ENCODE measurements at regions not wholly inside any gene's neighbourhood (a gene's known extent, or its start where the extent isn't known, plus 50 kb on each side); places are given as distances from the start of the nearest gene placed in this dataset.

- TF ChIP-seq, protein P1, sequence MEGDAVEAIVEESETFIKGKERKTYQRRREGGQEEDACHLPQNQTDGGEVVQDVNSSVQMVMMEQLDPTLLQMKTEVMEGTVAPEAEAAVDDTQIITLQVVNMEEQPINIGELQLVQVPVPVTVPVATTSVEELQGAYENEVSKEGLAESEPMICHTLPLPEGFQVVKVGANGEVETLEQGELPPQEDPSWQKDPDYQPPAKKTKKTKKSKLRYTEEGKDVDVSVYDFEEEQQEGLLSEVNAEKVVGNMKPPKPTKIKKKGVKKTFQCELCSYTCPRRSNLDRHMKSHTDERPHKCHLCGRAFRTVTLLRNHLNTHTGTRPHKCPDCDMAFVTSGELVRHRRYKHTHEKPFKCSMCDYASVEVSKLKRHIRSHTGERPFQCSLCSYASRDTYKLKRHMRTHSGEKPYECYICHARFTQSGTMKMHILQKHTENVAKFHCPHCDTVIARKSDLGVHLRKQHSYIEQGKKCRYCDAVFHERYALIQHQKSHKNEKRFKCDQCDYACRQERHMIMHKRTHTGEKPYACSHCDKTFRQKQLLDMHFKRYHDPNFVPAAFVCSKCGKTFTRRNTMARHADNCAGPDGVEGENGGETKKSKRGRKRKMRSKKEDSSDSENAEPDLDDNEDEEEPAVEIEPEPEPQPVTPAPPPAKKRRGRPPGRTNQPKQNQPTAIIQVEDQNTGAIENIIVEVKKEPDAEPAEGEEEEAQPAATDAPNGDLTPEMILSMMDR (IDR thresholded peaks at IDR 0.05), result no peak
- TF ChIP-seq POLR2A (IDR thresholded peaks at IDR 0.05), result no peak
Observed at GRCh38 chr18:77360315-77361190, 110.9 kb downstream of the GALR1 start.
